Hematopoietic multipotent progenitor cell treated with erythropoietin and hydrocortisone succinate and interleukin-3 and kit ligand, for 8 days (in vitro differentiated cells): ENCODE measurements at regions not wholly inside any gene's neighbourhood (a gene's known extent, or its start where the extent isn't known, plus 50 kb on each side); places are given as distances from the start of the nearest gene placed in this dataset.
"Not testable (repeated sequence)": the region's sequence is repeated elsewhere in the genome, so short reads cannot be mapped to it uniquely, and the experiment has no call there.

ENCODE experiments used
- DNase-seq: peaks from one replicate; pipeline ENCODE4 v3.0.0-alpha.2; 2015

- DNase-seq, result no peak
Observed at GRCh38 chr1:242811092-242811840, 286.8 kb upstream of the PLD5 start.

- no peak for DNase-seq
Observed at GRCh38 chr1:242806324-242806723, 281.8 kb upstream of the PLD5 start.

- DNase-seq, result not testable (repeated sequence)
Observed at GRCh38 chr1:242805360-242805759, 280.9 kb upstream of the PLD5 start.

GRCh38 chr1:242802973-242803372 lies 278.5 kb upstream of the PLD5 start:
- DNase-seq, result no peak

GRCh38 chr1:242800521-242800920 lies 276.0 kb upstream of the PLD5 start:
- DNase-seq, result no peak

- DNase-seq, result no peak
Observed at GRCh38 chr1:242797856-242798255, 273.4 kb upstream of the PLD5 start.

- DNase-seq, result no peak
Observed at GRCh38 chr1:242788771-242789170, 264.3 kb upstream of the PLD5 start.

- DNase-seq, result no peak
Observed at GRCh38 chr1:242787968-242788367, 263.5 kb upstream of the PLD5 start.

- DNase-seq, result no peak
Observed at GRCh38 chr1:242784807-242785206, 260.3 kb upstream of the PLD5 start.

GRCh38 chr1:242784084-242784483 lies 259.6 kb upstream of the PLD5 start:
- DNase-seq, result no peak

GRCh38 chr1:242774256-242774655 lies 249.8 kb upstream of the PLD5 start:
- no peak for DNase-seq

GRCh38 chr1:242770366-242770765 lies 245.9 kb upstream of the PLD5 start:
- no peak for DNase-seq

GRCh38 chr1:242764161-242764560 lies 239.7 kb upstream of the PLD5 start:
- no peak for DNase-seq

- no peak for DNase-seq
Observed at GRCh38 chr1:242761556-242761955, 237.1 kb upstream of the PLD5 start.

- DNase-seq, result no peak
Observed at GRCh38 chr1:242754926-242755325, 230.4 kb upstream of the PLD5 start.

- DNase-seq, result no peak
Observed at GRCh38 chr1:242754125-242754524, 229.6 kb upstream of the PLD5 start.

GRCh38 chr1:242747233-242747632 lies 222.7 kb upstream of the PLD5 start:
- DNase-seq, result no peak

- no peak for DNase-seq
Observed at GRCh38 chr1:242745079-242745478, 220.6 kb upstream of the PLD5 start.

GRCh38 chr1:242743983-242744780 lies 219.7 kb upstream of the PLD5 start:
- DNase-seq, result no peak

- no peak for DNase-seq
Observed at GRCh38 chr1:242738702-242739645, 214.5 kb upstream of the PLD5 start.

- DNase-seq, result no peak
Observed at GRCh38 chr1:242736611-242737010, 212.1 kb upstream of the PLD5 start.

- DNase-seq, result no peak
Observed at GRCh38 chr1:242735323-242735722, 210.8 kb upstream of the PLD5 start.

GRCh38 chr1:242731446-242731845 lies 206.9 kb upstream of the PLD5 start:
- DNase-seq, result no peak
